ENCODE measurements at regions not wholly inside any gene's neighbourhood (a gene's known extent, or its start where the extent isn't known, plus 50 kb on each side); places are given as distances from the start of the nearest gene placed in this dataset.

GRCh38 chr9:18423791-18424531 lies 50.0 kb upstream of the ADAMTSL1 start:
- in situ Hi-C loops (cut with MboI; ENCODE audit: low sequenced_read_pairs) = no loop called here

All from HL-60/S4 treated with phorbol 12-myristate 13-acetate at 8.2 ng/mL for 4 days and 3 days (cell line).